K562 (cell line): ENCODE measurements at regions not wholly inside any gene's neighbourhood (a gene's known extent, or its start where the extent isn't known, plus 50 kb on each side); places are given as distances from the start of the nearest gene placed in this dataset.

Experiments used
- ATAC-seq: fragments of 200-7000 bp; cut with Tn5 transposase; 3 replicates; pipeline ENCODE4 v1.9.1; 2020; ENCODE audit warnings: moderate library complexity
- BruUV-seq: library from RNA; stranded (reverse); fragments of 400-500 nt; replicated peaks from 2 replicates; lab custom pipeline; 2021; lab: Mats Ljungman, UMichigan
- CTCF ChIA-PET: fragments of 300-600 bp; formaldehyde crosslinking; extraction: SDS; loops from one replicate; lab custom pipeline; 2021; ENCODE audit warnings: low intra/inter-chr PET ratio; lab: Yijun Ruan, JAX
- POLR2A ChIA-PET: fragments of 300-600, 350-650 bp; sonication (Branson Sonifier 250); formaldehyde crosslinking; extraction: SDS; loops from one replicate; lab custom pipeline; 2021; ENCODE audit warnings: antibody characterized with exemption, inconsistent platforms; lab: Yijun Ruan, JAX
- DNase-seq, 4 experiments: peaks; one replicate each; pipeline versions ENCODE4 v3.0.0 to v3.0.0-alpha.2; 2011 to 2018; ENCODE audit warnings: low spot score in 3 of 4, mixed read lengths in 3 of 4; ENCODE audit errors: extremely low read depth in 1 of 4
- FAIRE-seq: peaks from 2 replicates; lab custom pipeline; 2011; peaks lifted over from hg19 to GRCh38; lab: Jason Lieb, UNC
- H2AFZ ChIP-seq: 2 replicates; pipeline ENCODE4 v1.6.0; 2011; ENCODE audit warnings: low read depth, low read length, control low read depth, inconsistent platforms
- H3K27ac ChIP-seq: fragments of 200-600 bp; 3 replicates; pipeline ENCODE4 v1.8.0; 2011; ENCODE audit warnings: low read depth, mild to moderate bottlenecking, control low read depth, inconsistent platforms, low read length, moderate library complexity, mixed read lengths; ENCODE audit errors: extremely low read depth
- H3K27me3 ChIP-seq, 2 experiments: fragments of 300-600 bp in 1 of 2; 2 replicates in 1 of 2; 3 replicates in 1 of 2; pipeline versions ENCODE4 v1.6.0 to v1.8.0; 2011; ENCODE audit warnings: inconsistent platforms in 2 of 2, low read length in 2 of 2, mild to moderate bottlenecking in 1 of 2, mixed read lengths in 1 of 2, moderate library complexity in 1 of 2; ENCODE audit not compliant: control insufficient read depth in 2 of 2, insufficient read depth in 2 of 2
- H3K36me3 ChIP-seq: fragments of 300-600 bp; 3 replicates; pipeline ENCODE4 v1.8.0; 2011; ENCODE audit warnings: mild to moderate bottlenecking, low read length, inconsistent platforms; ENCODE audit not compliant: control insufficient read depth, insufficient read depth
- H3K4me1 ChIP-seq, 2 experiments: fragments of 200-600 bp in 1 of 2; replicated peaks in 1 of 2; 2 replicates in 1 of 2; 3 replicates in 1 of 2; pipeline versions ENCODE4 v1.5.1 to v1.8.0; 2011; ENCODE audit warnings: inconsistent platforms in 2 of 2, low read length in 2 of 2, mild to moderate bottlenecking in 1 of 2, mixed read lengths in 1 of 2, moderate library complexity in 1 of 2; ENCODE audit not compliant: control insufficient read depth in 2 of 2, insufficient read depth in 2 of 2
- H3K4me2 ChIP-seq: 2 replicates; pipeline ENCODE4 v1.6.1; 2011; ENCODE audit warnings: low read length, control low read depth, inconsistent platforms, mixed read lengths; ENCODE audit not compliant: insufficient read depth
- H3K4me3 ChIP-seq: fragments of 200-600 bp; sonication (generic), shearing (Covaris generic); 2 replicates; pipeline ENCODE4 v1.5.1; 2016; ENCODE audit warnings: control low read depth, inconsistent platforms
- H3K79me2 ChIP-seq: fragments of 200-600 bp; 3 replicates; pipeline ENCODE4 v1.8.0; 2011; ENCODE audit warnings: low read length, inconsistent platforms; ENCODE audit not compliant: control insufficient read depth, insufficient read depth
- H3K9ac ChIP-seq, 2 experiments: 2 replicates each; pipeline versions ENCODE4 v1.6.0 to v1.6.1; 2011; ENCODE audit warnings: low read depth in 2 of 2, low read length in 2 of 2, control low read depth in 1 of 2, inconsistent platforms in 1 of 2, mild to moderate bottlenecking in 1 of 2, mixed read lengths in 1 of 2; ENCODE audit not compliant: insufficient read depth in 1 of 2
- H3K9me1 ChIP-seq: one replicate; pipeline ENCODE4 v1.6.0; 2011; ENCODE audit warnings: inconsistent platforms, mild to moderate bottlenecking, low read length, moderate library complexity; ENCODE audit not compliant: control insufficient read depth, insufficient read depth
- H3K9me3 ChIP-seq: replicated peaks from 2 replicates; pipeline ENCODE4 v1.5.1; 2011; ENCODE audit warnings: low read depth, low read length, inconsistent platforms; ENCODE audit not compliant: control insufficient read depth, insufficient read depth
- H4K20me1 ChIP-seq: replicated peaks from 2 replicates; pipeline ENCODE4 v1.6.1; 2011; ENCODE audit warnings: low read length, inconsistent platforms, mixed read lengths; ENCODE audit not compliant: control insufficient read depth, insufficient read depth
- NCOA2 ChIP-seq, 2 experiments: fragments of 450-650 bp; IDR thresholded peaks; 2 replicates each; pipeline ENCODE4 v1.6.1; 2018; ENCODE audit warnings: mild to moderate bottlenecking in 2 of 2, moderate library complexity in 1 of 2; ENCODE audit not compliant: partially characterized antibody in 2 of 2
- SMARCA5 ChIP-seq: fragments of 450-650 bp; IDR thresholded peaks from 2 replicates; pipeline ENCODE4 v1.6.1; 2016
- SNIP1 ChIP-seq: fragments of 450-650 bp; IDR thresholded peaks from 2 replicates; pipeline ENCODE4 v1.7.1; 2017; ENCODE audit warnings: low read depth, mild to moderate bottlenecking
- ZBED1 ChIP-seq: IDR thresholded peaks from 2 replicates; pipeline ENCODE4 v1.6.1; 2014
- WGBS: fragments of 100-300 bp; shearing (Covaris generic); methylation state at CpG from one replicate; pipeline ENCODE4 v1.1.6; 2016; ENCODE audit warnings: low coverage, mixed read lengths; ENCODE audit not compliant: insufficient coverage; ENCODE audit errors: missing lambda C conversion rate; 5-methylcytosine and 5-hydroxymethylcytosine counted together
- in situ Hi-C: fragments of 300-500 bp; cut with MboI; formaldehyde crosslinking; loops from 4 replicates; pipeline ENCODE4 v1.15.0; 2018; ENCODE audit warnings: inconsistent platforms, mixed read lengths
- intact Hi-C: fragments of 100-400 bp; cut with micrococcal nuclease; formaldehyde crosslinking; loops from 2 replicates; pipeline ENCODE4 v1.14.2; 2022
- TF ChIP-seq, protein P1 (sequence below): fragments of 250-450 bp; sonication (Bioruptor Pico); IDR thresholded peaks from 2 replicates; pipeline ENCODE4 v1.8.0; 2022; ENCODE audit warnings: inconsistent platforms, mild to moderate bottlenecking, moderate library complexity, borderline replicate concordance
- TF ChIP-seq, protein P2 (sequence below): fragments of 250-450 bp; sonication (Bioruptor Pico); IDR thresholded peaks from 2 replicates; pipeline ENCODE4 v1.5.0; 2022; ENCODE audit warnings: mild to moderate bottlenecking
- TF ChIP-seq, protein P3 (sequence below): sonication (generic); formaldehyde crosslinking; IDR thresholded peaks from 2 replicates; pipeline ENCODE4 v1.8.1; 2023; ENCODE audit warnings: mild to moderate bottlenecking, missing genetic modification reagents

DNA sequence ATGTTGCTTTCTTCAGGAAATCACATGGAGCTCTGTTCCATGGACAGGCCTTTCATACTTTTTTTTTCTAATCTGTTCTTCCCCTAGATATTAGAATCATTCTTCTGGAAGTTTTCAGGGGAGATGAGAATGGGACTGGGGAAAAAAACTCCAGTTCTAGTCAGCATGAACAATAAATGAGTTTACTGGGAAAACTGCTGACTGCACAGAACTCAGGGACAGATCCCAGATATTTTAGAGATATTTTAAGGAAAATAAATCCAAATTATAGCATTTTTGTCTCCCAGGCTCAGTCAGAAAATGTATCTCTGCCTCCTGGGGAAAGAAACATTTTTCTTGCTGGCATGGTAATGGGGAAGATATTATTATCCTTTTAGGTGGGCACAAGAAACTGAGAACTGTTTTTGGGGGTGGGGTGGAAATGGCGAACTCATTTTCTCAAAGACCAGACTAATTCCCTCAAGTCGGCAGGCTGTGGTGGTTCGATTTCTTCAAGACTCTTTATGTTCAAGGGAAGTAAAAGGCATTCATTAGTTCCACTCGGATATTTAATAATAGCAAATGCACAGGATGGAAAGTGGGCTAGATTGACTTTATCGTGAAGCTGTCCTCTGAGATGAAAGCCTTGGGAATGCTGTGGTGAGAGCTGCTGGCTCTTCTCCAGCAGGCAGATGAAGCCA lies 157.5 kb downstream of the ADRA2A start:
- intact Hi-C loops, result no loop called here
- no peak for DNase-seq
- H4K20me1 ChIP-seq, result no peaks in the 10 kb centered on the region
- no peaks in the 10 kb centered on the region for H3K36me3 ChIP-seq
- H3K4me3 ChIP-seq, result no peak overlapping the region
- no peak overlapping the region for H3K4me2 ChIP-seq
- TF ChIP-seq ZBED1 (no peak), NCOA2 (IDR thresholded peaks at IDR 0.05; ENCODE audit: partially characterized antibody in 2 of 2) (no peak), SNIP1 (no peak), SMARCA5 (no peak)
- TF ChIP-seq, protein P1, sequence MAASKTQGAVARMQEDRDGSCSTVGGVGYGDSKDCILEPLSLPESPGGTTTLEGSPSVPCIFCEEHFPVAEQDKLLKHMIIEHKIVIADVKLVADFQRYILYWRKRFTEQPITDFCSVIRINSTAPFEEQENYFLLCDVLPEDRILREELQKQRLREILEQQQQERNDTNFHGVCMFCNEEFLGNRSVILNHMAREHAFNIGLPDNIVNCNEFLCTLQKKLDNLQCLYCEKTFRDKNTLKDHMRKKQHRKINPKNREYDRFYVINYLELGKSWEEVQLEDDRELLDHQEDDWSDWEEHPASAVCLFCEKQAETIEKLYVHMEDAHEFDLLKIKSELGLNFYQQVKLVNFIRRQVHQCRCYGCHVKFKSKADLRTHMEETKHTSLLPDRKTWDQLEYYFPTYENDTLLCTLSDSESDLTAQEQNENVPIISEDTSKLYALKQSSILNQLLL (CRISPR knock-in tag), result no peak
- TF ChIP-seq, protein P2, sequence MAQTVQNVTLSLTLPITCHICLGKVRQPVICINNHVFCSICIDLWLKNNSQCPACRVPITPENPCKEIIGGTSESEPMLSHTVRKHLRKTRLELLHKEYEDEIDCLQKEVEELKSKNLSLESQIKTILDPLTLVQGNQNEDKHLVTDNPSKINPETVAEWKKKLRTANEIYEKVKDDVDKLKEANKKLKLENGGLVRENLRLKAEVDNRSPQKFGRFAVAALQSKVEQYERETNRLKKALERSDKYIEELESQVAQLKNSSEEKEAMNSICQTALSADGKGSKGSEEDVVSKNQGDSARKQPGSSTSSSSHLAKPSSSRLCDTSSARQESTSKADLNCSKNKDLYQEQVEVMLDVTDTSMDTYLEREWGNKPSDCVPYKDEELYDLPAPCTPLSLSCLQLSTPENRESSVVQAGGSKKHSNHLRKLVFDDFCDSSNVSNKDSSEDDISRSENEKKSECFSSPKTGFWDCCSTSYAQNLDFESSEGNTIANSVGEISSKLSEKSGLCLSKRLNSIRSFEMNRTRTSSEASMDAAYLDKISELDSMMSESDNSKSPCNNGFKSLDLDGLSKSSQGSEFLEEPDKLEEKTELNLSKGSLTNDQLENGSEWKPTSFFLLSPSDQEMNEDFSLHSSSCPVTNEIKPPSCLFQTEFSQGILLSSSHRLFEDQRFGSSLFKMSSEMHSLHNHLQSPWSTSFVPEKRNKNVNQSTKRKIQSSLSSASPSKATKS (CRISPR knock-in tag), result no peak
- TF ChIP-seq, protein P3, sequence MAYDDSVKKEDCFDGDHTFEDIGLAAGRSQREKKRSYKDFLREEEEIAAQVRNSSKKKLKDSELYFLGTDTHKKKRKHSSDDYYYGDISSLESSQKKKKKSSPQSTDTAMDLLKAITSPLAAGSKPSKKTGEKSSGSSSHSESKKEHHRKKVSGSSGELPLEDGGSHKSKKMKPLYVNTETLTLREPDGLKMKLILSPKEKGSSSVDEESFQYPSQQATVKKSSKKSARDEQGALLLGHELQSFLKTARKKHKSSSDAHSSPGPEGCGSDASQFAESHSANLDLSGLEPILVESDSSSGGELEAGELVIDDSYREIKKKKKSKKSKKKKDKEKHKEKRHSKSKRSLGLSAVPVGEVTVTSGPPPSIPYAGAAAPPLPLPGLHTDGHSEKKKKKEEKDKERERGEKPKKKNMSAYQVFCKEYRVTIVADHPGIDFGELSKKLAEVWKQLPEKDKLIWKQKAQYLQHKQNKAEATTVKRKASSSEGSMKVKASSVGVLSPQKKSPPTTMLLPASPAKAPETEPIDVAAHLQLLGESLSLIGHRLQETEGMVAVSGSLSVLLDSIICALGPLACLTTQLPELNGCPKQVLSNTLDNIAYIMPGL (CRISPR knock-in tag), result no peak
- H3K27ac ChIP-seq, result no peak overlapping the region
- no peaks in the 10 kb centered on the region for H3K9me1 ChIP-seq
- POLR2A ChIA-PET, result no interaction called here
- H3K9me3 ChIP-seq, result no peaks in the 10 kb centered on the region
- in situ Hi-C loops, result no loop called here
- FAIRE-seq, result no peak
- 0% methylated on average over 5 of the region's 5 CpGs for WGBS
- CTCF ChIA-PET, result no interaction called here
- no peaks in the 10 kb centered on the region for H3K4me1 ChIP-seq
- no peak overlapping the region for H3K9ac ChIP-seq
- no peaks in the 10 kb centered on the region for H3K27me3 ChIP-seq
- no TSS peak for BruUV-seq
- no peak for ATAC-seq
- H2AFZ ChIP-seq, result no peak overlapping the region
- no peaks in the 10 kb centered on the region for H3K79me2 ChIP-seq
